22Rv1 (cell line): ENCODE measurements at regions not wholly inside any gene's neighbourhood (a gene's known extent, or its start where the extent isn't known, plus 50 kb on each side); places are given as distances from the start of the nearest gene placed in this dataset.

ENCODE experiments used
- H3K27ac ChIP-seq: fragments of 450-650 bp; 2 replicates; pipeline ENCODE4 v1.5.1; 2017
- ZFX ChIP-seq: fragments of 450-650 bp; IDR thresholded peaks from 2 replicates; pipeline ENCODE4 v1.6.1; 2017; ENCODE audit warnings: antibody characterized with exemption, borderline replicate concordance
- TF ChIP-seq, protein P1 (sequence below): fragments of 450-650 bp; IDR thresholded peaks from 2 replicates; pipeline ENCODE4 v1.5.1; 2017; ENCODE audit warnings: mild to moderate bottlenecking

DNA sequence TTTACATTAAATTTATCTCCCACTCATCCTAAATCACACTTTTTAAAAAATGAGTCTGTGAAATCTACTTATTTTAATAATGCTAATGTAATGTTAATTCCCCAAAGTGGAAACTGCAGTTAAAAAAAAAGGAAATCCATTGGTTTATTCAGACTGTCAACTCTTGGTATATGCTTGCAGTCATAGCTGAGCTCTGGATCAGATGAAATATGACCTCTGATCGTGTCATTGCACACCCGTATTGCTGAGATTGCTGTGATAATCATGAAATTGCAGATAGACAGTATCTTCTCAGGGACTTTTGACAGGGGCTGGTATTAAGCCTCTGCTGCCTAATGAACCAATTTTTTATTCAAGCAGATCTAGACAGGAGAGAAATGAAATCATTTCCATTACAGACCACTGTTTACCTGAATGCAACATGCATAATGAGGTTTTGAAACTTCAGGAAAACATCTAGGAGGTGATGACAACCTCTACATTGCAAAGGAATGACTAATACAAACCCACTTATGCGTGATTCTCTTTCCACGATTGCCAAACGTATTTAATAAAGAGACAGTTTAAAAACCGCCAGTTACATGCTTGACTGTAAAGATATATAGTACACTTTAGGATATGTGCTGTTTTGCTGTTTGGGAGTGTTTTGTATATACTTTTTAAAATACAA lies 138.3 kb upstream of the PUDP start:
- TF ChIP-seq ZFX, result no peak
- TF ChIP-seq, protein P1, sequence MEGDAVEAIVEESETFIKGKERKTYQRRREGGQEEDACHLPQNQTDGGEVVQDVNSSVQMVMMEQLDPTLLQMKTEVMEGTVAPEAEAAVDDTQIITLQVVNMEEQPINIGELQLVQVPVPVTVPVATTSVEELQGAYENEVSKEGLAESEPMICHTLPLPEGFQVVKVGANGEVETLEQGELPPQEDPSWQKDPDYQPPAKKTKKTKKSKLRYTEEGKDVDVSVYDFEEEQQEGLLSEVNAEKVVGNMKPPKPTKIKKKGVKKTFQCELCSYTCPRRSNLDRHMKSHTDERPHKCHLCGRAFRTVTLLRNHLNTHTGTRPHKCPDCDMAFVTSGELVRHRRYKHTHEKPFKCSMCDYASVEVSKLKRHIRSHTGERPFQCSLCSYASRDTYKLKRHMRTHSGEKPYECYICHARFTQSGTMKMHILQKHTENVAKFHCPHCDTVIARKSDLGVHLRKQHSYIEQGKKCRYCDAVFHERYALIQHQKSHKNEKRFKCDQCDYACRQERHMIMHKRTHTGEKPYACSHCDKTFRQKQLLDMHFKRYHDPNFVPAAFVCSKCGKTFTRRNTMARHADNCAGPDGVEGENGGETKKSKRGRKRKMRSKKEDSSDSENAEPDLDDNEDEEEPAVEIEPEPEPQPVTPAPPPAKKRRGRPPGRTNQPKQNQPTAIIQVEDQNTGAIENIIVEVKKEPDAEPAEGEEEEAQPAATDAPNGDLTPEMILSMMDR, result no peak
- H3K27ac ChIP-seq, result no peak overlapping the region

DNA sequence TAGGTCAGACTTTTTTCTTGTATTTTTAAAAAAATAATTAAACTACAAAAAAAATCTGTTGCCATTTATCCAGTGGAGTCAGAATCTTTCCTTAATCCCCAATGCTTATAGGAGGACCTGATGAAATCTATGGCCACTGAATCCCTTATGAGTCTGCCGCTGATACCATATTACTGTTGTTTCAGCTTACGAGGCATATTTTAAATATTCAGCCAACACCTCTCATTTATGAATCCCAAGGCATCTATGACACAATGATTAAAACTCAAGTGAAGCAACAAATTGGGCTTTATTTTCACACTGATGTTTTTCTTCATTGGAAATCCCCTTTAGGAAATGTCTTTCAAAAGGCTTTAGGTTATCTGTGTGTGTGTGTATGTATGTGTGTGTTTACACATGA lies 137.8 kb upstream of the PUDP start:
- no peak overlapping the region for H3K27ac ChIP-seq
- TF ChIP-seq ZFX, result no peak
- TF ChIP-seq, protein P1, result no peak

DNA sequence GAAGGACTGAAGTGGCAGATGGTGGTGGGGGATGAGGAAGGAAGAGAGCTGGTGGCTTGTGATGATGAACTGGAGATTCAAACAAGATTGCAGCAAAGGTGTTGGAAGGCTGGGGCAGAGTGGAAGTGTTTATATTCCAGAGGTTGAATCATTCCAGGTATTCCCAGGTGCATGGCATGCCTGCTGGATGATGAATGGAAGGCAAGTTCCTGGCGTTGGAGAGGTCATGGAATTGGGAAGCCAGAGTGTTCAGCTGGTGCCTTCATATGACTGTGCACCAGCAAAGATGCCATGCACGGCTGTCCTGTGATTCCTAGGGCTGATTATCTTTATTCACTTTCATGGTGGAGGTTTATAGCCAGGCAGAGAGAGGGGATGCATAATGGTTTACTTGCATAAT lies 135.8 kb upstream of the PUDP start:
- H3K27ac ChIP-seq, result no peak overlapping the region
- TF ChIP-seq, protein P1, result no peak
- TF ChIP-seq ZFX, result no peak

DNA sequence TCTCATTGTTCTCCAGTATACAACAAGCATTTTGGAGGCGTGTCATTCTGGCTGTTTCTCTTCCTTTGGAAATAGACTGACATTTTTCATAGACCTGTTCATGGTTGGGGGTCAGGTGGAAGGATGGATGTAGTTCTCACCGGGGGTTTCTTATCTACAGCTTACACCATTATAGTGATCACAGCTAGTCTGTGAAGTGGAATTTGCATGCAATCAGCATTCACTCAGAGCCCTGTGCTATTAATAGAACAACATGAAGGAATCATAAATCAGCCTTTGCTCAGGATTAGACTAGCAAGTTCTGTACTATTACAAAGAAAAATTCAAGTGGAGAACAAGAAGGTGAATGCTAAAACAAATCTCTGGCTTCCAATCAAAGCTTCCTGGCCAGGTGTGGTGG lies 132.6 kb upstream of the PUDP start:
- TF ChIP-seq ZFX, result no peak
- TF ChIP-seq, protein P1, result no peak
- no peak overlapping the region for H3K27ac ChIP-seq

DNA sequence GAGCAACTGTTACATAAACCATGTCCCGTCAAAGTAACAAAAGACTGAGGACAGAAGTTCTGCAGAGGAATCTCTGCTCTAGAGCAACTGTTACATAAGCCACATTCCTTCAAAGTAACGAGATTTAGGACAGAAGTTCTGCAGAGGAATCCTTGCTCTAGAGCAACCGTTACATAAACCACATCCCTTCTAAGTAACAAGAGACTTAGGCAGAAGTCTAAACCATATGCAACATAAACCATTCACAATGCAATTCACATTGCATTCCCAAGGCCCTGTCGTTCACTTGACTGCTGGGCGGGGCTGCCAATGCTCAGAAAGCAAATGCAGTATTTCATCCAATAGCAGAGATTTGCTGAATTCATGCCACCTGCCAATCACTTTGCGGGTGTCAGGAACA lies 124.4 kb upstream of the PUDP start:
- no peak overlapping the region for H3K27ac ChIP-seq
- TF ChIP-seq ZFX, result no peak
- TF ChIP-seq, protein P1, result no peak

DNA sequence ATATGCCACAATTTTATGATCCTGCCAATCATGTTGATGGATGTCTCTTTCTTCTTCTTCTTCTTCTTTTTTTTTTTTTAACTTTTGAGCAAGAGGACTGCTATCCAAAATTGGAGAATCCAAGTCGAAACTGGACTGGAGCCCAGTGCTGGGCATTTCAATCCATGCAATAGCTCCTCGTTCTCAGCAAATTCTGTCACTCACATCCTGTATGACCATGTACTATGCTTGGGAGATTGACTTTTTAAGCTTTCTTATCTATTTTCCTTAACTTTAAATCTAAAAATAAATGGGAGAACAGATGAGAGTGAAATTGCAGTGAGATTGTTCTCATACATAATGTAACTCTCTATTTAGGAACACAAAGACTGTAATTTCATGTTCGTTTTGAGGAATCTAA lies 123.0 kb upstream of the PUDP start:
- H3K27ac ChIP-seq, result no peak overlapping the region
- no peak for TF ChIP-seq ZFX
- TF ChIP-seq, protein P1, result no peak

DNA sequence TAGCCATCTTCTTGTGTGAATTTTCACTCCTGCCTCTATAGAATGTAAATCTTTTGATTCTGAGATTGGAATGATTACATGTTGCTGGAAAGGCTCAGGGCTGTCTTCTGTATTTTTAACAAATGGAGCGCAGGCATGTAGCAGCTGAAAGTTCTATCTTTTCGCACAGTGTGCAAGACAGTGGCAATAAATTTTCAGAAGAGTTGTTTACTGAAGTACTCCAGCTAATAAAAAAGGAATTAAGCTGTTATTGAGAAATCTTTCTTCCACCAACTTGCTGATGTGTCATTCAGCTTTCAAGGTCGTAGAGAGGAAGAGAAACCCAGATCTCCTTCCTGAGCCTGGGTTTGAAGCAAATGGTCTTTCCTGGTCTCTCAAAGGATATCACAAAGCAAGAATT lies 122.0 kb upstream of the PUDP start:
- no peak for TF ChIP-seq ZFX
- TF ChIP-seq, protein P1, result no peak
- no peak overlapping the region for H3K27ac ChIP-seq
